Adrenal gland (tissue), 9 donors: ENCODE measurements at regions not wholly inside any gene's neighbourhood (a gene's known extent, or its start where the extent isn't known, plus 50 kb on each side); places are given as distances from the start of the nearest gene placed in this dataset.

Experiments
- DNase-seq, 7 donors: peaks; one replicate each; pipeline ENCODE4 v3.0.0-alpha.2; 2019 to 2020
- H3K27ac ChIP-seq, 5 donors: fragments of 200-600 bp; sonication (generic) in 4 of 5; 1 replicate in 3 of 5; 2 replicates in 2 of 5; pipeline versions ENCODE4 v1.5.1 to v1.8.0; 2016 to 2020; ENCODE audit warnings: mild to moderate bottlenecking in 1 of 5
- H3K27me3 ChIP-seq: fragments of 200-600 bp; 2 replicates; pipeline ENCODE4 v1.8.0; 2021
- H3K36me3 ChIP-seq, 2 donors: fragments of 200-600 bp; replicated peaks in 1 of 2; 1 replicate in 1 of 2; 2 replicates in 1 of 2; pipeline versions ENCODE4 v1.5.1 to v1.8.0; 2018 to 2022
- H3K4me1 ChIP-seq, 2 donors: fragments of 200-600 bp; replicated peaks in 1 of 2; 1 replicate in 1 of 2; 2 replicates in 1 of 2; pipeline versions ENCODE4 v1.5.1 to v1.8.0; 2018 to 2021
- H3K4me3 ChIP-seq, 4 donors: fragments of 200-600 bp; sonication (generic) in 3 of 4; one replicate each; pipeline ENCODE4 v1.5.1; 2016 to 2018
- H3K9me3 ChIP-seq, 3 donors: fragments of 200-600 bp; sonication (generic) in 1 of 3; replicated peaks in 1 of 3; 1 replicate in 2 of 3; 2 replicates in 1 of 3; pipeline versions ENCODE4 v1.5.1 to v1.8.0; 2016 to 2021
- CTCF ChIP-seq, 6 experiments: fragments of 450-650 bp in 4 of 6; fragments of 200-600 bp in 2 of 6; sonication (generic) in 1 of 6; IDR thresholded peaks; 1 replicate in 5 of 6; 2 replicates in 1 of 6; pipeline versions ENCODE4 v1.5.1 to v1.8.0; 2016 to 2021; ENCODE audit warnings: antibody characterized with exemption in 6 of 6, mild to moderate bottlenecking in 2 of 6, moderate library complexity in 1 of 6
- POLR2A ChIP-seq, 2 donors: fragments of 450-650 bp; IDR thresholded peaks; one replicate each; pipeline ENCODE4 v1.6.1; 2017; ENCODE audit warnings: antibody characterized with exemption in 2 of 2, mild to moderate bottlenecking in 2 of 2, moderate library complexity in 1 of 2
- WGBS, 4 donors: extraction: QIAGEN DNeasy Blood & Tissue Kit in 2 of 4; methylation state at CpG; one replicate each; pipeline versions ENCODE4 v1.1.5 to v1.1.7; 2013 to 2017; 5-methylcytosine and 5-hydroxymethylcytosine counted together
- intact Hi-C, 2 donors: fragments of 100-400 bp; cut with DNase I; formaldehyde crosslinking; loops; one replicate each; pipeline versions ENCODE4 v1.14.1 to v1.15.0; 2022 to 2023
- donor health status: healthy with polysubstance abuse.
- donor health status: Bipolar disorder and iron deficiency.
- donor health status: DM: yes; HTN: yes; CAD: no.
- donor health status: DM: no; HTN: no; CAD: no.
- donor health status: DM: no; HTN: no; CAD: no.

- Histone ChIP-seq H3K27ac (no peak overlapping the region), H3K4me1 (no peaks in the 10 kb centered on the region), H3K27me3 (no peaks in the 10 kb centered on the region), H3K9me3 (no peaks in the 10 kb centered on the region), H3K36me3 (no peaks in the 10 kb centered on the region), H3K4me3 (no peak overlapping the region)
- WGBS, 4 donors, result 25 to 34% (median 27%) methylated on average over 1 of the region's 1 CpG
- DNase-seq, result no peak
- TF ChIP-seq CTCF (IDR thresholded peaks at IDR 0.05), result no peak
- intact Hi-C loops, result no loop called here
Measured at GRCh38 chr3:35484929-35485530, 154.3 kb upstream of the ARPP21 start.

- TF ChIP-seq POLR2A (IDR thresholded peaks at IDR 0.05) (no peak), CTCF (IDR thresholded peaks at IDR 0.05) (no peak)
- H3K4me1 ChIP-seq, result no peaks in the 10 kb centered on the region
- no peaks in the 10 kb centered on the region for H3K36me3 ChIP-seq
- WGBS, 4 donors, result 68 to 77% (median 71%) methylated on average over 1 of the region's 1 CpG
- no peak overlapping the region for H3K4me3 ChIP-seq
- H3K27me3 ChIP-seq, result no peaks in the 10 kb centered on the region
- H3K9me3 ChIP-seq, result no peaks in the 10 kb centered on the region
- DNase-seq, result no peak
- intact Hi-C loops, result no loop called here
- H3K27ac ChIP-seq, result no peak overlapping the region
Measured at GRCh38 chr3:35486295-35486694, 153.0 kb upstream of the ARPP21 start.

- 47 to 53% (median 50%) methylated on average over 2 of the region's 2 CpGs for WGBS, 4 donors
Measured at GRCh38 chr3:35487376-35487775, 151.9 kb upstream of the ARPP21 start.

GRCh38 chr3:35488526-35488925 is 150.8 kb upstream of the ARPP21 start:
- H3K4me1 ChIP-seq, result no peaks in the 10 kb centered on the region
- DNase-seq, result no peak
- no peaks in the 10 kb centered on the region for H3K27me3 ChIP-seq
- intact Hi-C loops, result no loop called here
- TF ChIP-seq POLR2A (IDR thresholded peaks at IDR 0.05) (no peak), CTCF (IDR thresholded peaks at IDR 0.05) (no peak)
- H3K36me3 ChIP-seq, result no peaks in the 10 kb centered on the region
- WGBS, 4 donors, result 60 to 69% (median 64%) methylated on average over 1 of the region's 1 CpG
- no peak overlapping the region for H3K27ac ChIP-seq
- no peak overlapping the region for H3K4me3 ChIP-seq
- H3K9me3 ChIP-seq, result no peaks in the 10 kb centered on the region

More at GRCh38 chr3:35487376-35487775, 151.9 kb upstream of the ARPP21 start:
- no peaks in the 10 kb centered on the region for H3K4me1 ChIP-seq
- no peak for DNase-seq
- TF ChIP-seq POLR2A (IDR thresholded peaks at IDR 0.05) (no peak), CTCF (IDR thresholded peaks at IDR 0.05) (no peak)
- intact Hi-C loops, result no loop called here
- H3K27ac ChIP-seq, result no peak overlapping the region
- no peaks in the 10 kb centered on the region for H3K9me3 ChIP-seq
- H3K36me3 ChIP-seq, result no peaks in the 10 kb centered on the region
- H3K27me3 ChIP-seq, result no peaks in the 10 kb centered on the region
- no peak overlapping the region for H3K4me3 ChIP-seq
